ENCODE measurements at regions not wholly inside any gene's neighbourhood (a gene's known extent, or its start where the extent isn't known, plus 50 kb on each side); places are given as distances from the start of the nearest gene placed in this dataset.

GRCh38 chr9:7415836-7416235 is 383.7 kb downstream of the DMAC1 start:
- no peak overlapping the region for H2AFZ ChIP-seq (ENCODE audit: low read depth)
- H3K9me2 ChIP-seq = no peaks in the 10 kb centered on the region
- H3K27ac ChIP-seq (ENCODE audit: low read depth in 2 of 2, low read length in 1 of 2) = no peak overlapping the region
- H3F3A ChIP-seq (replicated peaks; ENCODE audit: insufficient read depth) = no peaks in the 10 kb centered on the region
- H3K4me3 ChIP-seq (ENCODE audit: low read depth in 2 of 2, low read length in 1 of 2) = no peak overlapping the region
- H3K36me3 ChIP-seq (replicated peaks in 1 of 2; ENCODE audit: control insufficient read depth in 1 of 2, insufficient read depth in 2 of 2, low read length in 1 of 2) = no peaks in the 10 kb centered on the region
- no peak for TF ChIP-seq POLR2AphosphoS5 (IDR thresholded peaks at IDR 0.05; ENCODE audit: low read depth, low read length)
- H3K4me1 ChIP-seq (ENCODE audit: control insufficient read depth in 1 of 2, insufficient read depth in 2 of 2, low read depth in 1 of 2, low read length in 1 of 2) = no peaks in the 10 kb centered on the region
- no peak for DNase-seq
- H3K79me2 ChIP-seq (ENCODE audit: insufficient read depth) = no peaks in the 10 kb centered on the region
- H3K27me3 ChIP-seq (ENCODE audit: insufficient read depth) = no peaks in the 10 kb centered on the region
- CTCF ChIA-PET = no interaction called here
- no peak overlapping the region for H3K9ac ChIP-seq
- POLR2A ChIA-PET = no interaction called here
- H3K9me3 ChIP-seq = no peaks in the 10 kb centered on the region
- 0% methylated on average over 1 of the region's 1 CpG for WGBS (ENCODE audit: low lambda C conversion rate)
- no peak overlapping the region for H3K4me2 ChIP-seq
- H4K20me1 ChIP-seq (ENCODE audit: insufficient read depth) = no peaks in the 10 kb centered on the region

GRCh38 chr9:7408845-7409244 is 390.7 kb downstream of the DMAC1 start:
- no peaks in the 10 kb centered on the region for H4K20me1 ChIP-seq (ENCODE audit: insufficient read depth)
- no peaks in the 10 kb centered on the region for H3K9me3 ChIP-seq
- no peak overlapping the region for H3K4me3 ChIP-seq (ENCODE audit: low read depth in 2 of 2, low read length in 1 of 2)
- no peak for TF ChIP-seq TEAD4 (IDR thresholded peaks at IDR 0.05; ENCODE audit: borderline replicate concordance, insufficient read depth)
- no peak for TF ChIP-seq EZH2phosphoT487 (IDR thresholded peaks at IDR 0.05; ENCODE audit: borderline replicate concordance, low read depth)
- no peak for TF ChIP-seq FOXJ3 (CRISPR knock-in tag; IDR thresholded peaks at IDR 0.05)
- TF ChIP-seq FOXM1 (IDR thresholded peaks at IDR 0.05; ENCODE audit: low read depth) = no peak
- TF ChIP-seq RXRA (IDR thresholded peaks at IDR 0.05; ENCODE audit: borderline replicate concordance, low read depth) = no peak
- no peak for TF ChIP-seq SIN3A (IDR thresholded peaks at IDR 0.05; ENCODE audit: borderline replicate concordance, low read depth, low read length)
- no peak for TF ChIP-seq ZBTB33 (IDR thresholded peaks at IDR 0.05; ENCODE audit: borderline replicate concordance, low read depth)
- TF ChIP-seq RCOR1 (IDR thresholded peaks at IDR 0.05; ENCODE audit: low read length) = no peak
- TF ChIP-seq NRF1 (IDR thresholded peaks at IDR 0.05; ENCODE audit: low read depth, low read length) = no peak
- no peak for TF ChIP-seq USF1 (IDR thresholded peaks at IDR 0.05; ENCODE audit: borderline replicate concordance, low read depth)
- TF ChIP-seq REST (IDR thresholded peaks at IDR 0.05; ENCODE audit: low read depth, low read length) = no peak
- no peak for TF ChIP-seq YY1 (IDR thresholded peaks at IDR 0.05; ENCODE audit: low read depth)
- no peak for TF ChIP-seq SMC3 (IDR thresholded peaks at IDR 0.05; ENCODE audit: low read depth, low read length)
- no peak for TF ChIP-seq FOSL2 (IDR thresholded peaks at IDR 0.05; ENCODE audit: borderline replicate concordance, low read depth)
- H3K9ac ChIP-seq = no peak overlapping the region
- no peak overlapping the region for H3K4me2 ChIP-seq
- DNase-seq = no peak
- no peak overlapping the region for H3K27ac ChIP-seq (ENCODE audit: low read depth in 2 of 2, low read length in 1 of 2)
- H3K9me2 ChIP-seq = no peaks in the 10 kb centered on the region
- H3F3A ChIP-seq (replicated peaks; ENCODE audit: insufficient read depth) = no peaks in the 10 kb centered on the region
- CTCF ChIA-PET = no interaction called here
- H3K4me1 ChIP-seq (ENCODE audit: control insufficient read depth in 1 of 2, insufficient read depth in 2 of 2, low read depth in 1 of 2, low read length in 1 of 2) = no peaks in the 10 kb centered on the region
- POLR2A ChIA-PET = no interaction called here
- 79% methylated on average over 4 of the region's 4 CpGs for WGBS (ENCODE audit: low lambda C conversion rate)
- no peaks in the 10 kb centered on the region for H3K79me2 ChIP-seq (ENCODE audit: insufficient read depth)
- H2AFZ ChIP-seq (ENCODE audit: low read depth) = no peak overlapping the region
- no peaks in the 10 kb centered on the region for H3K27me3 ChIP-seq (ENCODE audit: insufficient read depth)
- H3K36me3 ChIP-seq (replicated peaks in 1 of 2; ENCODE audit: control insufficient read depth in 1 of 2, insufficient read depth in 2 of 2, low read length in 1 of 2) = no peaks in the 10 kb centered on the region

All from SK-N-SH (cell line).